ENCODE measurements at regions not wholly inside any gene's neighbourhood (a gene's known extent, or its start where the extent isn't known, plus 50 kb on each side); places are given as distances from the start of the nearest gene placed in this dataset.

DNA sequence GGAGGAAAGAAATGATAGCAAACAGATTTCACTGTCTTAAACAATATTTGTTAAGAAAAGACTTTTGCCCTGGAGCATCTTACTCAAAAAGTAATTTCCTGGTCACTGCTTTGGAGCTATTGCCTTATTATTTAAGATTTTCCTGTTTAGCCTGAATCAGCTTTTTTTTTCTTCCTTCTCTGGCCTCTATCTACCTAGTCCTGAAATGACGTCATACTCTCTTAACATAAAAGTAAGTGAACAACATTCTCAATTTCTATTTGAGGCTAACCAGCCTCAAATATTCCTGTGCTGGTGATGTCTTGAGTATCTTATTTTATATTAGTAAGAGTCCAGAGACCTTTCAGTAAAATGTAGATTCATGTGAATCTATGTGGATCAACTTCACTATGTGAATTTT lies 221.9 kb upstream of the ALCAM start:
- TF ChIP-seq EZH2 (IDR thresholded peaks at IDR 0.05; ENCODE audit: low read depth, low read length, severe bottlenecking) (no peak), CBX5 (IDR thresholded peaks at IDR 0.05; ENCODE audit: low read depth, low read length) (no peak), HDAC2 (IDR thresholded peaks at IDR 0.05; ENCODE audit: borderline replicate concordance in 1 of 2, low read depth in 2 of 2, low read length in 2 of 2) (no peak), CREB1 (IDR thresholded peaks at IDR 0.05) (no peak), SUZ12 (IDR thresholded peaks at IDR 0.05; ENCODE audit: low read length) (no peak), CTCF (IDR thresholded peaks at IDR 0.05; ENCODE audit: control extremely low read depth in 1 of 3, insufficient read depth in 1 of 3, low read depth in 1 of 3, low read length in 3 of 3) (no peak)
